Astrocyte (in vitro differentiated cells and primary cell): ENCODE measurements at regions not wholly inside any gene's neighbourhood (a gene's known extent, or its start where the extent isn't known, plus 50 kb on each side); places are given as distances from the start of the nearest gene placed in this dataset.

Experiments
- EZH2 ChIP-seq: IDR thresholded peaks from 2 replicates; pipeline ENCODE4 v1.6.1; 2012; ENCODE audit warnings: mild to moderate bottlenecking, low read length, inconsistent platforms; ENCODE audit not compliant: insufficient read depth
- TF ChIP-seq, protein P1 (sequence below): IDR thresholded peaks from 2 replicates; pipeline ENCODE4 v1.5.1; 2011; ENCODE audit warnings: low read depth, mild to moderate bottlenecking, inconsistent platforms, low read length, moderate library complexity; ENCODE audit not compliant: insufficient read depth

DNA sequence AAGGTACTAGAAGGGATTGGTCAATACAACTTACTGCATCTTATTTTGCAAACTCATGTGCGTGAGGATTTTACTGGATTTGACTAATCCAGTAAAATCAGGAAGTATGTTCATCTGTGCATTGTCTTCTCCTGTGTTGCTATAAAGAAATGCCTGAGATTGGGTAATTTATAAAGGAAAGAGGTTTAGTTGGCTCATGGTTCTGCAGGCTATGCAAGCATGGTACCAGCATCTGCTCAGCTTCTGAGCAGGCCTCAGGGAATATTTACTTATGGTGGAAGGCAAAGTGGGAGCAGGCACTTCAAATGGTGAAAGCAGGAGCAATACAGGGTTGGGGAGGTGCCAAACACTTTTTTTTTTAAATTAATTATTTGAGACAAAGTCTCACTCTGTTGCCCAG lies 2199.5 kb upstream of the WWC1 start:
- TF ChIP-seq, protein P1, sequence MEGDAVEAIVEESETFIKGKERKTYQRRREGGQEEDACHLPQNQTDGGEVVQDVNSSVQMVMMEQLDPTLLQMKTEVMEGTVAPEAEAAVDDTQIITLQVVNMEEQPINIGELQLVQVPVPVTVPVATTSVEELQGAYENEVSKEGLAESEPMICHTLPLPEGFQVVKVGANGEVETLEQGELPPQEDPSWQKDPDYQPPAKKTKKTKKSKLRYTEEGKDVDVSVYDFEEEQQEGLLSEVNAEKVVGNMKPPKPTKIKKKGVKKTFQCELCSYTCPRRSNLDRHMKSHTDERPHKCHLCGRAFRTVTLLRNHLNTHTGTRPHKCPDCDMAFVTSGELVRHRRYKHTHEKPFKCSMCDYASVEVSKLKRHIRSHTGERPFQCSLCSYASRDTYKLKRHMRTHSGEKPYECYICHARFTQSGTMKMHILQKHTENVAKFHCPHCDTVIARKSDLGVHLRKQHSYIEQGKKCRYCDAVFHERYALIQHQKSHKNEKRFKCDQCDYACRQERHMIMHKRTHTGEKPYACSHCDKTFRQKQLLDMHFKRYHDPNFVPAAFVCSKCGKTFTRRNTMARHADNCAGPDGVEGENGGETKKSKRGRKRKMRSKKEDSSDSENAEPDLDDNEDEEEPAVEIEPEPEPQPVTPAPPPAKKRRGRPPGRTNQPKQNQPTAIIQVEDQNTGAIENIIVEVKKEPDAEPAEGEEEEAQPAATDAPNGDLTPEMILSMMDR = no peak
- TF ChIP-seq EZH2 = no peak
